ENCODE measurements at regions not wholly inside any gene's neighbourhood (a gene's known extent, or its start where the extent isn't known, plus 50 kb on each side); places are given as distances from the start of the nearest gene placed in this dataset.

GRCh38 chr5:68548959-68549676 is 333.6 kb downstream of the PIK3R1 start:
- no peaks in the 10 kb centered on the region for H3K27me3 ChIP-seq (ENCODE audit: insufficient read depth, low read length)
- no peaks in the 10 kb centered on the region for H3K9me3 ChIP-seq (ENCODE audit: control insufficient read depth in 1 of 2, insufficient read depth in 1 of 2, low read depth in 1 of 2, low read length in 2 of 2)
- no peaks in the 10 kb centered on the region for H4K20me1 ChIP-seq (ENCODE audit: insufficient read depth)
- RAD21 ChIA-PET (ENCODE audit: low non-redundant PET in 1 of 2, low total read pairs in 2 of 2, uncharacterized antibody in 2 of 2, unreplicated experiment in 2 of 2): no interaction called here
- no peak overlapping the region for H2AFZ ChIP-seq (ENCODE audit: low read depth, low read length, poor library complexity, severe bottlenecking)
- no peak overlapping the region for H3K27ac ChIP-seq (ENCODE audit: low read depth, low read length)
- H3K9me2 ChIP-seq (ENCODE audit: insufficient read depth): no peaks in the 10 kb centered on the region
- TF ChIP-seq JUND (IDR thresholded peaks at IDR 0.05): peak; percentile 34; the same call in 1 of the 2 replicates
- 0 out of 2 replicates have a peak, but pooled peaks have one; percentile 22 for TF ChIP-seq CBX3 (IDR thresholded peaks at IDR 0.05; ENCODE audit: low read depth)
- 0 out of 2 replicates have a peak, but pooled peaks have one; percentile 25 for TF ChIP-seq MAX (IDR thresholded peaks at IDR 0.05)
- no peak for TF ChIP-seq SIN3A (IDR thresholded peaks at IDR 0.05; ENCODE audit: low read depth)
- H3K36me3 ChIP-seq (ENCODE audit: control insufficient read depth in 1 of 2, insufficient read depth in 2 of 2, low read length in 2 of 2): no peaks in the 10 kb centered on the region
- H3K4me2 ChIP-seq (ENCODE audit: low read length): 0 out of 2 replicates have a peak overlapping the region, but pooled peaks have one; percentile 6
- BruUV-seq (replicated peaks): no TSS peak
- CTCF ChIA-PET: no interaction called here
- intact Hi-C loops (cut with micrococcal nuclease): loop anchor here (10.0 kb wide), 1 partner anchor 264 kb away; no protein-coding TSS in a partner anchor
- H3K79me2 ChIP-seq (ENCODE audit: insufficient read depth, low read length): no peaks in the 10 kb centered on the region
- H3K4me1 ChIP-seq (ENCODE audit: control insufficient read depth in 1 of 2, insufficient read depth in 2 of 2, low read length in 2 of 2): peaks cover 2 to 18% of the 10 kb centered on the region in 2 experiments; a peak in 2 of 4 replicates
- POLR2A ChIA-PET: no interaction called here
- ATAC-seq (peak; percentile 73), DNase-seq (ENCODE audit: low read depth, low spot score) (no peak)
- H3K9ac ChIP-seq (ENCODE audit: low read length): no peak overlapping the region
- H3K4me3 ChIP-seq (replicated peaks in 1 of 2; ENCODE audit: low read depth in 1 of 2, low read length in 2 of 2): no peak overlapping the region

GRCh38 chr5:68550015-68550414 is 334.5 kb downstream of the PIK3R1 start:
- RAD21 ChIA-PET (ENCODE audit: low non-redundant PET in 1 of 2, low total read pairs in 2 of 2, uncharacterized antibody in 2 of 2, unreplicated experiment in 2 of 2): no interaction called here
- no peak overlapping the region for H2AFZ ChIP-seq (ENCODE audit: low read depth, low read length, poor library complexity, severe bottlenecking)
- no peak overlapping the region for H3K4me3 ChIP-seq (replicated peaks in 1 of 2; ENCODE audit: low read depth in 1 of 2, low read length in 2 of 2)
- no peaks in the 10 kb centered on the region for H3K36me3 ChIP-seq (ENCODE audit: control insufficient read depth in 1 of 2, insufficient read depth in 2 of 2, low read length in 2 of 2)
- H4K20me1 ChIP-seq (ENCODE audit: insufficient read depth): no peaks in the 10 kb centered on the region
- ATAC-seq (no peak), DNase-seq (ENCODE audit: low read depth, low spot score) (no peak)
- H3K9me3 ChIP-seq (ENCODE audit: control insufficient read depth in 1 of 2, insufficient read depth in 1 of 2, low read depth in 1 of 2, low read length in 2 of 2): no peaks in the 10 kb centered on the region
- H3K4me2 ChIP-seq (ENCODE audit: low read length): no peak overlapping the region
- intact Hi-C loops (cut with micrococcal nuclease): no loop called here
- H3K27ac ChIP-seq (ENCODE audit: low read depth, low read length): no peak overlapping the region
- H3K4me1 ChIP-seq (ENCODE audit: control insufficient read depth in 1 of 2, insufficient read depth in 2 of 2, low read length in 2 of 2): peaks cover 5 to 20% of the 10 kb centered on the region in 2 experiments; a peak in 2 of 4 replicates
- TF ChIP-seq ELF1 (IDR thresholded peaks at IDR 0.05; ENCODE audit: borderline replicate concordance, low read depth): no peak
- no peak for TF ChIP-seq CBX3 (IDR thresholded peaks at IDR 0.05; ENCODE audit: low read depth)
- no peak for TF ChIP-seq YY1 (IDR thresholded peaks at IDR 0.05; ENCODE audit: extremely low read depth, insufficient replicate concordance, low read depth, low read length)
- no peak for TF ChIP-seq CEBPB (IDR thresholded peaks at IDR 0.05; ENCODE audit: low read depth)
- CTCF ChIA-PET: no interaction called here
- H3K79me2 ChIP-seq (ENCODE audit: insufficient read depth, low read length): no peaks in the 10 kb centered on the region
- no peaks in the 10 kb centered on the region for H3K9me2 ChIP-seq (ENCODE audit: insufficient read depth)
- POLR2A ChIA-PET: no interaction called here
- no TSS peak for BruUV-seq (replicated peaks)
- H3K9ac ChIP-seq (ENCODE audit: low read length): no peak overlapping the region
- no peaks in the 10 kb centered on the region for H3K27me3 ChIP-seq (ENCODE audit: insufficient read depth, low read length)

Measured in HCT116 (cell line).